SK-N-SH treated with all-trans-retinoic acid at 6 μM for 48 hours (cell line): ENCODE measurements at regions not wholly inside any gene's neighbourhood (a gene's known extent, or its start where the extent isn't known, plus 50 kb on each side); places are given as distances from the start of the nearest gene placed in this dataset.
A peak's percentile ranks its signal among the peaks of the same experiment; 100 is the strongest.

ENCODE experiments used
- ATAC-seq: fragments of 200-7000 bp; cut with Tn5 transposase; 3 replicates; pipeline ENCODE4 v1.9.1; 2020; ENCODE audit warnings: mild to moderate bottlenecking, moderate library complexity
- ARNTL ChIP-seq: fragments of 450-650 bp; formaldehyde crosslinking; IDR thresholded peaks from 2 replicates; pipeline ENCODE4 v1.5.0; 2020; ENCODE audit warnings: low read depth, mild to moderate bottlenecking, moderate library complexity, borderline replicate concordance
- CREB5 ChIP-seq: fragments of 250-450 bp; sonication (Bioruptor Pico); IDR thresholded peaks from 2 replicates; pipeline ENCODE4 v1.5.1; 2020; ENCODE audit warnings: low read depth, mild to moderate bottlenecking, moderate library complexity
- CSDC2 ChIP-seq: fragments of 250-450 bp; sonication (Bioruptor Pico); IDR thresholded peaks from 2 replicates; pipeline ENCODE4 v1.5.0; 2020; ENCODE audit warnings: mild to moderate bottlenecking, moderate library complexity
- CSRNP3 ChIP-seq: fragments of 250-450 bp; sonication (Bioruptor Pico); IDR thresholded peaks from 2 replicates; pipeline ENCODE4 v1.5.1; 2021; ENCODE audit warnings: mild to moderate bottlenecking, moderate library complexity
- ESRRG ChIP-seq: fragments of 250-450 bp; sonication (Bioruptor Pico); IDR thresholded peaks from 2 replicates; pipeline ENCODE4 v1.6.1; 2021; ENCODE audit warnings: mild to moderate bottlenecking
- GLIS3 ChIP-seq: fragments of 250-450 bp; sonication (Bioruptor Pico); IDR thresholded peaks from 2 replicates; pipeline ENCODE4 v1.5.0; 2020; ENCODE audit warnings: mild to moderate bottlenecking, moderate library complexity
- ISL1 ChIP-seq: fragments of 250-450 bp; sonication (Bioruptor Pico); IDR thresholded peaks from 2 replicates; pipeline ENCODE4 v2.1.2; 2022; ENCODE audit warnings: mild to moderate bottlenecking, moderate library complexity
- OSR1 ChIP-seq: fragments of 250-450 bp; sonication (Bioruptor Pico); IDR thresholded peaks from 2 replicates; pipeline ENCODE4 v1.8.0; 2022; ENCODE audit warnings: moderate library complexity, mild to moderate bottlenecking, inconsistent platforms
- PATZ1 ChIP-seq: fragments of 250-450 bp; sonication (Bioruptor Pico); IDR thresholded peaks from 2 replicates; pipeline ENCODE4 v1.8.0; 2020; ENCODE audit warnings: mild to moderate bottlenecking, moderate library complexity, borderline replicate concordance
- PPARA ChIP-seq: fragments of 250-450 bp; sonication (Bioruptor Pico); IDR thresholded peaks from 2 replicates; pipeline ENCODE4 v1.5.0; 2020; ENCODE audit warnings: mild to moderate bottlenecking, borderline replicate concordance
- RARB ChIP-seq: fragments of 250-450 bp; sonication (Bioruptor Pico); IDR thresholded peaks from 2 replicates; pipeline ENCODE4 v1.8.0; 2021; ENCODE audit warnings: mild to moderate bottlenecking, moderate library complexity
- SNAI2 ChIP-seq: fragments of 250-450 bp; sonication (Bioruptor Pico); IDR thresholded peaks from 2 replicates; pipeline ENCODE4 v1.5.0; 2020; ENCODE audit warnings: mild to moderate bottlenecking, moderate library complexity
- TCF4 ChIP-seq: fragments of 250-450 bp; sonication (Bioruptor Pico); IDR thresholded peaks from 2 replicates; pipeline ENCODE4 v1.8.0; 2021; ENCODE audit warnings: mild to moderate bottlenecking, moderate library complexity, borderline replicate concordance
- TOX ChIP-seq: fragments of 250-450 bp; sonication (Bioruptor Pico); IDR thresholded peaks from 2 replicates; pipeline ENCODE4 v1.8.0; 2021; ENCODE audit warnings: mild to moderate bottlenecking, moderate library complexity, borderline replicate concordance
- TSHZ2 ChIP-seq: fragments of 250-450 bp; sonication (Bioruptor Pico); IDR thresholded peaks from 2 replicates; pipeline ENCODE4 v1.5.0; 2020; ENCODE audit warnings: mild to moderate bottlenecking, moderate library complexity
- ZC3H10 ChIP-seq: fragments of 250-450 bp; sonication (Bioruptor Pico); IDR thresholded peaks from 2 replicates; pipeline ENCODE4 v1.5.1; 2021; ENCODE audit warnings: mild to moderate bottlenecking, moderate library complexity
- ZFP3 ChIP-seq: fragments of 250-450 bp; sonication (Bioruptor Pico); IDR thresholded peaks from 2 replicates; pipeline ENCODE4 v1.5.0; 2020; ENCODE audit warnings: mild to moderate bottlenecking, moderate library complexity
- ZFP30 ChIP-seq: fragments of 450-650 bp; formaldehyde crosslinking; IDR thresholded peaks from 2 replicates; pipeline ENCODE4 v1.5.0; 2022; ENCODE audit warnings: mild to moderate bottlenecking, moderate library complexity
- ZNF565 ChIP-seq: fragments of 450-650 bp; formaldehyde crosslinking; conservative IDR thresholded peaks from 2 replicates; pipeline ENCODE4 v1.5.0; 2020; ENCODE audit warnings: low read depth, mild to moderate bottlenecking, moderate library complexity
- ZNF70 ChIP-seq: fragments of 450-650 bp; formaldehyde crosslinking; IDR thresholded peaks from 2 replicates; pipeline ENCODE4 v1.5.0; 2020; ENCODE audit warnings: mild to moderate bottlenecking, moderate library complexity

- no peak for TF ChIP-seq CSRNP3 (CRISPR knock-in tag)
- no peak for TF ChIP-seq ISL1
- TF ChIP-seq RARB (CRISPR knock-in tag), result no peak
- TF ChIP-seq ARNTL, result no peak
- TF ChIP-seq TCF4, result no peak
Observed at GRCh38 chr5:116813356-116813755, 238.7 kb upstream of the SEMA6A start (continued).

- no peak for TF ChIP-seq CREB5 (CRISPR knock-in tag)
- no peak for TF ChIP-seq PPARA (CRISPR knock-in tag)
- TF ChIP-seq ZFP3 (CRISPR knock-in tag), result no peak
- TF ChIP-seq PATZ1 (CRISPR knock-in tag), result no peak
- no peak for TF ChIP-seq TOX (CRISPR knock-in tag)
- TF ChIP-seq ZNF70 (CRISPR knock-in tag), result no peak
- TF ChIP-seq TCF4, result no peak
- no peak for TF ChIP-seq ZFP30 (CRISPR knock-in tag)
- no peak for TF ChIP-seq CSDC2
- TF ChIP-seq ESRRG (CRISPR knock-in tag), result no peak
- TF ChIP-seq RARB (CRISPR knock-in tag), result no peak
- TF ChIP-seq ZNF565, result no peak
- TF ChIP-seq SNAI2 (CRISPR knock-in tag), result no peak
- no peak for TF ChIP-seq ZC3H10 (CRISPR knock-in tag)
- TF ChIP-seq GLIS3 (CRISPR knock-in tag), result no peak
- no peak for TF ChIP-seq TSHZ2 (CRISPR knock-in tag)
- no peak for TF ChIP-seq OSR1
- TF ChIP-seq CSRNP3 (CRISPR knock-in tag), result no peak
- ATAC-seq, result no peak
Observed at GRCh38 chr5:116810951-116811350, 236.3 kb upstream of the SEMA6A start.

- no peak for ATAC-seq
- peak; percentile 85 for TF ChIP-seq ISL1
- TF ChIP-seq CREB5 (CRISPR knock-in tag), result peak; percentile 88
- no peak for TF ChIP-seq TSHZ2 (CRISPR knock-in tag)
Observed at GRCh38 chr5:116806836-116807235, 232.2 kb upstream of the SEMA6A start.
